GM10266 (cell line): ENCODE measurements at regions not wholly inside any gene's neighbourhood (a gene's known extent, or its start where the extent isn't known, plus 50 kb on each side); places are given as distances from the start of the nearest gene placed in this dataset.

ENCODE experiments used
- DNase-seq: peaks from one replicate; pipeline ENCODE4 v3.0.0; 2012; ENCODE audit errors: extremely low spot score
- TF ChIP-seq, protein P1 (sequence below): IDR thresholded peaks from 2 replicates; pipeline ENCODE4 v1.5.1; 2012; ENCODE audit warnings: mild to moderate bottlenecking, low read depth; ENCODE audit not compliant: control insufficient read depth, insufficient read depth; ENCODE audit errors: missing control alignments

DNA sequence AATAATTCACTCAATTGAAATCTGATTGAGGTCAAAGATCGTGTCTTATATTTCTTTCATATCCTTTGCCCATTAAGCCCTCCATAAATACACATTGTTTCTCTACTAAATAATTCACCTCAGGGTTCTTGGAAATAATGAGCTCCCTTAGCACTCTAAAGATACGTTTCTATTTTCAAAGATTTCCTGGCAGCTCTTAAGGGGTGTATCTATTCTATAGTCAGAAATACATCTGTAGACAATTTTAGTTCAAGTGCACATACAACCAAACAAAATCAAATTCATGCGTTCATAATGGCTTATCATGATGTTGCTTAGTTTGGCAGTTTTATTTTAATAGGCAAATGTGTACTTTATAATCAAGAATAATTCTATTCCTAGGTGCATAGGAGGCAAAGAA, 361.1 kb upstream of the DDHD1 start:
- TF ChIP-seq, protein P1, sequence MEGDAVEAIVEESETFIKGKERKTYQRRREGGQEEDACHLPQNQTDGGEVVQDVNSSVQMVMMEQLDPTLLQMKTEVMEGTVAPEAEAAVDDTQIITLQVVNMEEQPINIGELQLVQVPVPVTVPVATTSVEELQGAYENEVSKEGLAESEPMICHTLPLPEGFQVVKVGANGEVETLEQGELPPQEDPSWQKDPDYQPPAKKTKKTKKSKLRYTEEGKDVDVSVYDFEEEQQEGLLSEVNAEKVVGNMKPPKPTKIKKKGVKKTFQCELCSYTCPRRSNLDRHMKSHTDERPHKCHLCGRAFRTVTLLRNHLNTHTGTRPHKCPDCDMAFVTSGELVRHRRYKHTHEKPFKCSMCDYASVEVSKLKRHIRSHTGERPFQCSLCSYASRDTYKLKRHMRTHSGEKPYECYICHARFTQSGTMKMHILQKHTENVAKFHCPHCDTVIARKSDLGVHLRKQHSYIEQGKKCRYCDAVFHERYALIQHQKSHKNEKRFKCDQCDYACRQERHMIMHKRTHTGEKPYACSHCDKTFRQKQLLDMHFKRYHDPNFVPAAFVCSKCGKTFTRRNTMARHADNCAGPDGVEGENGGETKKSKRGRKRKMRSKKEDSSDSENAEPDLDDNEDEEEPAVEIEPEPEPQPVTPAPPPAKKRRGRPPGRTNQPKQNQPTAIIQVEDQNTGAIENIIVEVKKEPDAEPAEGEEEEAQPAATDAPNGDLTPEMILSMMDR: no peak
- no peak for DNase-seq

DNA sequence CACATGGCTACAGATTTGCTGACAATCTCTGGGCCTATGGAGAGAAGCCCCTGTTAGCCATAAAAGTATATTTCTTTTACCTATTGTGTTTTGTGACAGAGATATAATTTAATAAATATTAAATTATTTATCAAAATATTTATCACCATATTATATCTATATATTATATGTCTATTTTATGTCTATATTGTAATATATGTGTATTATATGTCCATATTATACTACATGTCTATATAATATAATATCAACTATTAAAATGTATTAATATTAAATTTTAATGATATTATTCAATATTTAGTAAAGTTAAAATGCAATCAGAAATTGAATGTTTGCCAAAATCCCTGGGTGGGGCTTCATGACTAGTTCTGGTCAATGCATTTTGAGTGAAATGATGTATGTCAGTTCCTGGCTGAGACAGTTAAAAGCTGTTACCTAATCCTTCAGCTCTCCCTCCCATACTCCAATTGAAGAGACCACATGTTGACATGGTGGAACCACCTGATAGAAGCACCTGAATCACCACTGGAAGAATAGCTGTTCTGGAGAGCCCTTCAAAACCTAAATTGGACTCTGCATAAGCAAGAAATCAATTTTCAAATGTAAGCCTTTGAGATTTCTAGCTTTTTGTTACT, 357.3 kb upstream of the DDHD1 start:
- TF ChIP-seq, protein P1: no peak
- DNase-seq: no peak

DNA sequence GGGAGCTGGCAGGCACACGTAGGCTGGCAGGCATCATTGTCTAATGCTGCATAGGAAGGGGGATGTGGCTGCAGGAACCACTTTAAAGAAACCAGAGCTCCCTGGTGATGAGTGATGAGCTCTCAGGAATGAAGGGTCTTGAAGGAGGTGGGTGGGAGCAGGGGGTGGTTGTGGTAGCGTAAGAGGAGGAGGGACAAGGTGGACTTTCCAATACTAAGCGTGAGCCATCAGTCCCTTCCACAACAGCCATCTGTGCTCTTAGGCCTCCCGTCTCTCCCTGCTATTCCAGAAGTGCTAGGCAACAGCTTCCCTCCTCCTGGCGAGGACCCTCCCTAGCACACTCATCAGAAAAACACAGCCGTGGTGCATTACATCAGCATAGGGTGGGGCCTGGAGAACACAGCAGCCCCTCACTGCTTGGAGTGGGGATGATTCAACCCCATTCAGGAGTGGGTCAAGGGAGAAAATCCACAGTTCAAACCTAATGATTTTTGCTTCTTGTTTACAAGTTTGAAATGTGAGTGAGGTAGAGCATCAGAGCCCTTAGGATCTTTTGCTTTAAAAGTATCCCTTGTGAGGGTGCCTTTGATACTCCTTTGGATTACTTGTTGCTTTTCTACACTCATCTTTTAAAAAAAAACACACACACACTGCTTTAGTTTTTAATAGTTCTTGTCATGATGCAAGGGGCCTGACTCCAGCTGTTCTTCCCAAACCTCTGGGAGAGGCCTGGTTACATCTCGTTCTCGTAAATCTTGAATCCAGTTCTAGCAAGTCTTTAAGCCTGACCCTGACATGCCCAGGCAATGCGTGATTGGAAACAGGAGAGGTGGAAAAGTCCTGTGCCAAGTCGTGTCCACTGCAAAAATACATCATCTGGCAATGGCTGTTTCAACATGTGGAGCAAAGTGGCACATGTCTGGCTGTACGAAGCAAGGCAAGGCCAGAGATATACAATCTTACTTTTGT, 356.4 kb upstream of the DDHD1 start:
- no peak for DNase-seq
- TF ChIP-seq, protein P1: no peak

DNA sequence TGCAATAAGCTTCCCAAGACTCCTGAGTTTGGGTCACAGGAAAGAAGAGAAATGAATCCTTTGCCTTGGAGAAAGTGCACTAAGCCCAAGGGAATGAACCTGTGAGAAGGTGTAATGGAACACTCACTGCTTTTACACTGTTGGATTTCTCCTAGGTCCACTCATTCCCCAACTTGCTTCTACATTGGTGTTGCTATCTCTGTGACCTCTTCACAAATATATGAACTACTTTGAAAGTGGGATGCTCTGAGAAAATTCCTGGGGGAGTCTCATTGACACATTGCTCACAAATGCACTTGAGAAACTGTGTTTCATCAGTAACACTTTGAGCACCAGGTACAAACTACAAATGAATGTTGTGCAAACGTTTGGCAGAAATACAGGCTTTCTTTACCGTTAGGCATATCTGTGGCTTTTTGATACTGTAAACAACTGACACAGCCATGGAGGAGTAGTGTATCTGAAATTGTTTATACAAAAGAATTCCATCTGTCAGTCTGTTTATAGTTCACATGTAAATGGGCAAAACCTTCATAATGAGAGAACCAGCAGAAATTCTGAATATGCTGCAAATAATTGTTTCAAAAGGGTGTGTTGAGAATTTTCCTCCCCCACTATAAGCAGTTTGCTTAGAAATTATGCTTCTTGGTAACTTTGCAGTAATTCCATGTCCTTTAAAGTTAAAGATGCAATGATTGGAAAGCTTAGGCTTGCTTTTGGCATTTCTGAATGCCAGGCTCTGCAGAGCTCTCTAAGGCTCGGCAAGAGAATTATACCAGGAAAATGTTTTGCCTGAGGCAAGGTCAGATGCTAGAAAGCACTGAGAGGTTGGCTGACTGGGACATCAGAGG, 348.5 kb upstream of the DDHD1 start:
- TF ChIP-seq, protein P1: no peak
- no peak for DNase-seq

DNA sequence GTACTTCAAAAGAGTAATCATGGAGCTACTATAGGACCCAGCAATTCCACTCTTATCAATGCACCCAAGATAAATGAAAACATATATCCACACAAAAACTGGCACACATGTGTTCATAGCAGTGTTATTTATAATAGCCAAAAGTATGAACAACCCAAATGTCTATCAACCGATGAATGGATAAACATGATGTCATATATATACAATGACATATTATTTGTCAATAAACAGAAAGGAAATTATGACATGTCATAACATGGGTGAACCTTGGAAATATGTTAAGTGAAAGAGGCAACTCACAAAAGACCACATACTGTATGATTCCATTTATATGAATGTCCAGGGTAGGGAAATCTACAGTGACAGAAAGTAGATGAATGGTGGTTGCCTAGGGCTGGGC, 347.1 kb upstream of the DDHD1 start:
- TF ChIP-seq, protein P1: no peak
- no peak for DNase-seq

DNA sequence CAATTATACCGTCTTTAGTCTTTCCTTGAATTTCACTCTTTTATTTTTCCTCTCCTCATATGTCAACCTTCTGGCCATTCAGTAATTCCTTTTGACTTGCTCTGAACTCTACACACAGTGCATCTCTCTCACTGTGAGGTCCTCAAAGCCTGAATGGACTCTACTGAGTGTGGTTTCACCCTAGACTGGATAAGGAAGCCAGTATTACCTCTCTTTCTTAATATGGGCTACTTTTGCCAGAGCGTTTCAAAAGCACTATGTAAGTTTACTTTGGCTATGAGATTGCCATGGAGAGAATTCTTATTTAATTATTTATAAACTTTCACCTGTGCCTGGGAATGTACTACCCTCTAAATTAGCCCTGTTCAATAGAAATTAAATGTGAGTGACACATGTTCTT, 343.5 kb upstream of the DDHD1 start:
- TF ChIP-seq, protein P1: no peak
- no peak for DNase-seq
